Activated CD8-positive, alpha-beta T cell treated with anti-CD3 and anti-CD28 coated beads for 36 hours (primary cell): ENCODE measurements at regions not wholly inside any gene's neighbourhood (a gene's known extent, or its start where the extent isn't known, plus 50 kb on each side); places are given as distances from the start of the nearest gene placed in this dataset.

Experiments used
- ATAC-seq: fragments of 200-7000 bp; cut with Tn5 transposase; one replicate; pipeline ENCODE4 v1.10.0; 2021; ENCODE audit warnings: mild to moderate bottlenecking, moderate library complexity
- CTCF ChIA-PET: fragments of 350-600 bp; sonication (Branson Sonifier 250); formaldehyde crosslinking; loops from one replicate; lab custom pipeline; 2021; ENCODE audit warnings: antibody characterized with exemption; lab: Charles Lee
- POLR2A ChIA-PET: fragments of 350-600 bp; sonication (Branson Sonifier 250); formaldehyde crosslinking; loops from one replicate; lab custom pipeline; 2021; ENCODE audit warnings: antibody characterized with exemption; lab: Charles Lee
- DNase-seq: peaks from one replicate; pipeline ENCODE4 v3.0.0-alpha.2; 2020
- H3K27ac Mint-ChIP-seq: one replicate; pipeline ENCODE4 v1.8.0; 2021; ENCODE audit warnings: mild to moderate bottlenecking, mixed read lengths
- H3K27me3 Mint-ChIP-seq: one replicate; pipeline ENCODE4 v1.8.0; 2021; ENCODE audit warnings: mixed read lengths
- H3K36me3 Mint-ChIP-seq: one replicate; pipeline ENCODE4 v1.8.0; 2021; ENCODE audit warnings: low read depth, mixed read lengths
- H3K4me1 Mint-ChIP-seq: one replicate; pipeline ENCODE4 v1.8.0; 2021; ENCODE audit warnings: low read depth, mixed read lengths
- H3K4me3 Mint-ChIP-seq: one replicate; pipeline ENCODE4 v1.8.0; 2021; ENCODE audit warnings: mild to moderate bottlenecking, moderate library complexity, mixed read lengths
- H3K9me3 Mint-ChIP-seq: one replicate; pipeline ENCODE4 v1.8.0; 2021; ENCODE audit warnings: mixed read lengths
- intact Hi-C: fragments of 100-400 bp; cut with micrococcal nuclease; formaldehyde crosslinking; loops from one replicate; pipeline ENCODE4 v1.10.0; 2022
- TF ChIP-seq, protein P1 (sequence below): fragments of 200-600 bp; IDR thresholded peaks from one replicate; pipeline ENCODE4 v1.8.0; 2022; ENCODE audit warnings: antibody characterized with exemption, mild to moderate bottlenecking

DNA sequence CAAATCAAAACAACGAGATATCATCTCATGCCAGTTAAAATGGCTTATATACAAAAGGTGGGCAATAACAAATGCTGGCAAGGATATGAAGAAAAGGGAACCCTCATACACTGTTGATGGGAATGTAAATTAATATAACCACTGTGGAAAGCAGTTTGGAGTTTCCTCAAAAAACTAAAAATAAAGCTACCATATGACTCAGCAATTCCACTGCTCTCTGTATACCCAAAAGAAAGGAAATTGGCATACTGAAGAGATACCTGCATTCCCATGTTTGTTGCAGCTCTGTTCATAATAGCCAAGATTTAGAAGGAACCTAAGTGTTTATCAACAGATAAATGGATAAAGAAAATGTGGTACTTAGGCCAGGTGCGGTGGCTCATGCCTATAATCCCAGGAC is 124.8 kb downstream of the MSTN start:
- H3K4me1 Mint-ChIP-seq: no peaks in the 10 kb centered on the region
- H3K27ac Mint-ChIP-seq: no peak overlapping the region
- H3K27me3 Mint-ChIP-seq: peaks cover 3% of the 10 kb centered on the region
- ATAC-seq (no peak), DNase-seq (no peak)
- POLR2A ChIA-PET: no interaction called here
- TF ChIP-seq, protein P1, sequence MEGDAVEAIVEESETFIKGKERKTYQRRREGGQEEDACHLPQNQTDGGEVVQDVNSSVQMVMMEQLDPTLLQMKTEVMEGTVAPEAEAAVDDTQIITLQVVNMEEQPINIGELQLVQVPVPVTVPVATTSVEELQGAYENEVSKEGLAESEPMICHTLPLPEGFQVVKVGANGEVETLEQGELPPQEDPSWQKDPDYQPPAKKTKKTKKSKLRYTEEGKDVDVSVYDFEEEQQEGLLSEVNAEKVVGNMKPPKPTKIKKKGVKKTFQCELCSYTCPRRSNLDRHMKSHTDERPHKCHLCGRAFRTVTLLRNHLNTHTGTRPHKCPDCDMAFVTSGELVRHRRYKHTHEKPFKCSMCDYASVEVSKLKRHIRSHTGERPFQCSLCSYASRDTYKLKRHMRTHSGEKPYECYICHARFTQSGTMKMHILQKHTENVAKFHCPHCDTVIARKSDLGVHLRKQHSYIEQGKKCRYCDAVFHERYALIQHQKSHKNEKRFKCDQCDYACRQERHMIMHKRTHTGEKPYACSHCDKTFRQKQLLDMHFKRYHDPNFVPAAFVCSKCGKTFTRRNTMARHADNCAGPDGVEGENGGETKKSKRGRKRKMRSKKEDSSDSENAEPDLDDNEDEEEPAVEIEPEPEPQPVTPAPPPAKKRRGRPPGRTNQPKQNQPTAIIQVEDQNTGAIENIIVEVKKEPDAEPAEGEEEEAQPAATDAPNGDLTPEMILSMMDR: no peak
- H3K9me3 Mint-ChIP-seq: peaks cover 24% of the 10 kb centered on the region
- no peaks in the 10 kb centered on the region for H3K36me3 Mint-ChIP-seq
- intact Hi-C loops: no loop called here
- CTCF ChIA-PET: no interaction called here
- H3K4me3 Mint-ChIP-seq: no peak overlapping the region

DNA sequence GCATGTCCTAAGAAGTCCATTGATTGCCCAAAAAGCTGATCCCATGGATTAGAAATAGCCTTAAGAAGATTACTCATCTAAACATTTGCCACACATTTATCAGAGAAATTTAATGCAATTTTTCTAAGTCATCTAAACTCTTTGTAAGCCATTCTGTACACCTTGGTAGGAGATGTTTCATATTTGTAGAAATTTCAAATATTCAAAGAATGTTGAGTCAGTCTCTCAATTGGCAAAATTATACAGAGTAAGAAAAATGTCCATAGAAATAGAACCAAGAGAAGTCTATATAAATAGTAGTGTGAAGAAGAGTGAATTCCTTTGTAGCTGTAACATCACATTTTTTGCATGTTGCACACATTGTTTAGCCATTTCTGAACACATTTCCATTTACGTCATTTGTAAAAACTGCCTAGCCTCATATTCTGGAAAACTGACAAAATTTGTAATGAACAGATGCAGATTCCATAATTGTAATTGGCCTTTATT is 128.6 kb downstream of the MSTN start:
- POLR2A ChIA-PET: no interaction called here
- TF ChIP-seq, protein P1: no peak
- no peak for ATAC-seq
- intact Hi-C loops: no loop called here
- Mint-ChIP-seq H3K27ac (no peak overlapping the region), H3K9me3 (peaks cover 1% of the 10 kb centered on the region), H3K4me1 (no peaks in the 10 kb centered on the region), H3K27me3 (peaks cover 3% of the 10 kb centered on the region), H3K4me3 (no peak overlapping the region), H3K36me3 (no peaks in the 10 kb centered on the region)
- CTCF ChIA-PET: no interaction called here
- DNase-seq: no peak

DNA sequence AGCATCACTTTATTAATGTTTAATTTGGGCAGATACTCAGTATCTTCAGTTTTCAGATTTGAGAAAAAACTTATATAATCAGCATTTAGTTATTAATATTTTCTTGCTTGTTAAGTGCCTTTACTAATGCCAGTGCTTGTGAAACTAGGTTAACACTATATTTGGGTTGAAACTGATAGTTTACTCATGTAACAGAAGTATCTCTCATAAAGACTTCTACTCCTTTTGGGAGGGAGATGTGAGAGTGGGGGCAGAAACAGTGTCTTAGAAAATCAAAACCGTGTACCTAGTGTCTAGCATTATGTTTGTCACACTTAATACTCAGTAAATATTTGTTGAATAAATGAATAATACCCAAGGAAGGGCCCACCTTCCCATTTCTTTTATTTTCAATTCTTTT is 129.5 kb downstream of the MSTN start:
- ChIA-PET CTCF (no interaction called here), POLR2A (no interaction called here)
- no peaks in the 10 kb centered on the region for H3K4me1 Mint-ChIP-seq
- peaks cover 3% of the 10 kb centered on the region for H3K27me3 Mint-ChIP-seq
- no peak for ATAC-seq
- H3K36me3 Mint-ChIP-seq: no peaks in the 10 kb centered on the region
- no peak overlapping the region for H3K27ac Mint-ChIP-seq
- H3K4me3 Mint-ChIP-seq: no peak overlapping the region
- intact Hi-C loops: no loop called here
- TF ChIP-seq, protein P1: no peak
- H3K9me3 Mint-ChIP-seq: no peaks in the 10 kb centered on the region
- no peak for DNase-seq

DNA sequence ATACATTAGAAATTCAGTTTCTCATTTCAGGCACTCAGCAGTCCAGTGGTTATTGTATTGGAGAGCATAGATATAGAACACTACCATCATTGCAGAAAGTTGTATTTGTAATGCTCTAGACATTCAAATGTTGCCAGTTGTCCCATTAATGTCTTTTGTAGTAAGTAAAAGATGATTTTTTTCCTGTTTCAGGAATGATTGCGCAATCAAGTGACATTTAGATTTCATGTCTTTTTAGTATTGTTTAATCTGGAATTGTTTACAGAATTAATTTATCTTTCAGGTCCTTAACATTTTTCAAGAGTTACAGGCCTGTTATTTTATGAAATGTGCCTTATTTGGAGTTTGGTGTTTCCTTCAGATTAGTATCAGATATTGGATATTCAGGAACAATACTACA is 134.7 kb downstream of the MSTN start:
- Mint-ChIP-seq H3K27me3 (peaks cover 10% of the 10 kb centered on the region), H3K9me3 (no peaks in the 10 kb centered on the region), H3K27ac (no peak overlapping the region), H3K4me1 (no peaks in the 10 kb centered on the region), H3K4me3 (no peak overlapping the region), H3K36me3 (no peaks in the 10 kb centered on the region)
- TF ChIP-seq, protein P1: no peak
- ATAC-seq (no peak), DNase-seq (no peak)
- CTCF ChIA-PET: no interaction called here
- intact Hi-C loops: no loop called here
- POLR2A ChIA-PET: no interaction called here
